H9 (cell line): ENCODE measurements at regions not wholly inside any gene's neighbourhood (a gene's known extent, or its start where the extent isn't known, plus 50 kb on each side); places are given as distances from the start of the nearest gene placed in this dataset.

Experiments
- DNase-seq: peaks from one replicate; pipeline ENCODE4 v3.0.0-alpha.2; 2017
- H2AFZ ChIP-seq: one replicate; pipeline ENCODE4 v1.6.1; 2013; ENCODE audit warnings: mild to moderate bottlenecking, low read length, control low read depth, moderate library complexity
- H2AK5ac ChIP-seq: 2 replicates; pipeline ENCODE4 v1.6.1; 2013; ENCODE audit warnings: low read length, control low read depth, mixed read lengths; ENCODE audit not compliant: insufficient read length
- H2BK120ac ChIP-seq: one replicate; pipeline ENCODE4 v1.6.1; 2013; ENCODE audit warnings: low read depth, mild to moderate bottlenecking, low read length, control low read depth, inconsistent platforms; ENCODE audit not compliant: poor library complexity, severe bottlenecking
- H2BK12ac ChIP-seq: 2 replicates; pipeline ENCODE4 v1.6.1; 2013; ENCODE audit warnings: low read length, control low read depth, mixed read lengths, low read depth; ENCODE audit not compliant: insufficient read length
- H2BK15ac ChIP-seq: 2 replicates; pipeline ENCODE4 v1.6.1; 2013; ENCODE audit warnings: low read depth, low read length, control low read depth
- H2BK20ac ChIP-seq: one replicate; pipeline ENCODE4 v1.6.1; 2013; ENCODE audit warnings: low read depth, mild to moderate bottlenecking, low read length, control low read depth, inconsistent platforms; ENCODE audit not compliant: poor library complexity, severe bottlenecking
- H2BK5ac ChIP-seq: 2 replicates; pipeline ENCODE4 v1.6.1; 2013; ENCODE audit warnings: low read length, control low read depth, mixed read lengths; ENCODE audit not compliant: insufficient read length
- H3K14ac ChIP-seq: 2 replicates; pipeline ENCODE4 v1.6.1; 2013; ENCODE audit warnings: low read length, control low read depth; ENCODE audit not compliant: insufficient read depth
- H3K18ac ChIP-seq: 2 replicates; pipeline ENCODE4 v1.6.1; 2013; ENCODE audit warnings: low read depth, mild to moderate bottlenecking, mixed read lengths, low read length, control low read depth; ENCODE audit not compliant: insufficient read length
- H3K23ac ChIP-seq: 2 replicates; pipeline ENCODE4 v1.6.1; 2013; ENCODE audit warnings: low read length, control low read depth, mixed read lengths, low read depth; ENCODE audit not compliant: insufficient read length
- H3K23me2 ChIP-seq: 2 replicates; pipeline ENCODE4 v1.6.1; 2013; ENCODE audit warnings: low read depth, mild to moderate bottlenecking, mixed read lengths, low read length, control low read depth; ENCODE audit not compliant: insufficient read length, poor library complexity, severe bottlenecking
- H3K27ac ChIP-seq: 2 replicates; pipeline ENCODE4 v1.5.1; 2013; ENCODE audit warnings: low read length, control low read depth, mixed read lengths, low read depth; ENCODE audit not compliant: insufficient read length
- H3K27me3 ChIP-seq: 2 replicates; pipeline ENCODE4 v1.6.1; 2013; ENCODE audit warnings: low read length, control low read depth, inconsistent platforms; ENCODE audit not compliant: insufficient read depth
- H3K4ac ChIP-seq: 2 replicates; pipeline ENCODE4 v1.6.1; 2013; ENCODE audit warnings: low read depth, mild to moderate bottlenecking, control low read depth, inconsistent platforms, low read length, moderate library complexity
- H3K4me1 ChIP-seq: 2 replicates; pipeline ENCODE4 v1.6.1; 2013; ENCODE audit warnings: low read length, control low read depth, inconsistent platforms; ENCODE audit not compliant: insufficient read depth
- H3K4me2 ChIP-seq: 2 replicates; pipeline ENCODE4 v1.6.1; 2013; ENCODE audit warnings: low read length, control low read depth, mixed read lengths; ENCODE audit not compliant: insufficient read length, insufficient read depth
- H3K56ac ChIP-seq: 2 replicates; pipeline ENCODE4 v1.6.1; 2013; ENCODE audit warnings: low read depth, mild to moderate bottlenecking, mixed read lengths, low read length, control low read depth; ENCODE audit not compliant: insufficient read length
- H3K79me1 ChIP-seq: 2 replicates; pipeline ENCODE4 v1.6.1; 2013; ENCODE audit warnings: low read depth, mild to moderate bottlenecking, moderate library complexity, low read length, control low read depth, inconsistent platforms; ENCODE audit not compliant: insufficient read depth, poor library complexity, severe bottlenecking
- H3K79me2 ChIP-seq: 2 replicates; pipeline ENCODE4 v1.6.1; 2013; ENCODE audit warnings: low read length, control low read depth, inconsistent platforms; ENCODE audit not compliant: insufficient read depth
- H3K9ac ChIP-seq: 2 replicates; pipeline ENCODE4 v1.6.1; 2013; ENCODE audit warnings: low read length, control low read depth, mixed read lengths; ENCODE audit not compliant: insufficient read length; ENCODE audit errors: extremely low read depth
- H3K9me3 ChIP-seq: one replicate; pipeline ENCODE4 v1.6.1; 2013; ENCODE audit warnings: low read depth, low read length, inconsistent platforms; ENCODE audit not compliant: control insufficient read depth
- H3T11ph ChIP-seq: one replicate; pipeline ENCODE4 v1.6.1; 2013; ENCODE audit warnings: mild to moderate bottlenecking, low read length, control low read depth, inconsistent platforms
- H4K20me1 ChIP-seq: one replicate; pipeline ENCODE4 v1.6.1; 2013; ENCODE audit not compliant: control insufficient read depth, insufficient read length, insufficient read depth
- H4K5ac ChIP-seq: 2 replicates; pipeline ENCODE4 v1.6.1; 2013; ENCODE audit warnings: low read depth, mild to moderate bottlenecking, mixed read lengths, low read length, control low read depth; ENCODE audit not compliant: insufficient read length
- H4K8ac ChIP-seq: replicated peaks from 2 replicates; pipeline ENCODE4 v1.6.1; 2013; ENCODE audit warnings: low read length, control low read depth, mixed read lengths, low read depth; ENCODE audit not compliant: insufficient read length
- H4K91ac ChIP-seq: 2 replicates; pipeline ENCODE4 v1.6.1; 2013; ENCODE audit warnings: low read depth, mild to moderate bottlenecking, moderate library complexity, mixed read lengths, low read length, control low read depth; ENCODE audit not compliant: insufficient read length
- H3K27ac Mint-ChIP-seq, 3 experiments: 2 replicates in 2 of 3; 3 replicates in 1 of 3; pipeline ENCODE4 v1.8.0; 2020 to 2021; ENCODE audit warnings: mixed read lengths in 3 of 3, mild to moderate bottlenecking in 1 of 3, moderate library complexity in 1 of 3
- H3K27me3 Mint-ChIP-seq: 2 replicates; pipeline ENCODE4 v1.8.0; 2021; ENCODE audit warnings: low read depth, mild to moderate bottlenecking, moderate library complexity, mixed read lengths
- H3K36me3 Mint-ChIP-seq, 3 experiments: 2 replicates in 2 of 3; 3 replicates in 1 of 3; pipeline ENCODE4 v1.8.0; 2020 to 2021; ENCODE audit warnings: low read depth in 3 of 3, mixed read lengths in 3 of 3; ENCODE audit not compliant: insufficient read depth in 1 of 3
- H3K4me1 Mint-ChIP-seq, 2 experiments: 2 replicates each; pipeline ENCODE4 v1.8.0; 2020; ENCODE audit warnings: mixed read lengths in 2 of 2
- H3K4me3 Mint-ChIP-seq, 2 experiments: 2 replicates in 1 of 2; 3 replicates in 1 of 2; pipeline ENCODE4 v1.8.0; 2020 to 2021; ENCODE audit warnings: mild to moderate bottlenecking in 2 of 2, mixed read lengths in 2 of 2, moderate library complexity in 1 of 2
- H3K9me3 Mint-ChIP-seq, 2 experiments: 2 replicates in 1 of 2; 3 replicates in 1 of 2; pipeline ENCODE4 v1.8.0; 2020; ENCODE audit warnings: mild to moderate bottlenecking in 2 of 2, mixed read lengths in 2 of 2, moderate library complexity in 1 of 2
- CTCF ChIP-seq: fragments of 200-600 bp; sonication (generic); conservative IDR thresholded peaks from 3 replicates; pipeline ENCODE4 v1.8.0; 2021; ENCODE audit warnings: antibody characterized with exemption, mild to moderate bottlenecking
- WGBS: extraction: QIAGEN DNeasy Blood & Tissue Kit; methylation state at CpG from one replicate; pipeline ENCODE4 v1.1.7; 2013; ENCODE audit warnings: missing lambda C conversion rate, low lambda C conversion rate, mixed read lengths; ENCODE audit not compliant: insufficient read length; ENCODE audit errors: extremely low coverage; 5-methylcytosine and 5-hydroxymethylcytosine counted together

GRCh38 chr3:90041995-90042394 lies 934.6 kb downstream of the EPHA3 start:
- Histone ChIP-seq H2BK20ac (no peak overlapping the region), H3K4me1 (no peaks in the 10 kb centered on the region), H4K5ac (no peak overlapping the region), H2BK15ac (no peak overlapping the region), H2AK5ac (no peak overlapping the region), H3K23ac (no peak overlapping the region), H3K9me3 (no peaks in the 10 kb centered on the region), H4K20me1 (no peaks in the 10 kb centered on the region), H2BK120ac (no peak overlapping the region), H4K8ac (no peak overlapping the region), H3T11ph (no peak overlapping the region), H3K18ac (no peak overlapping the region), H3K79me2 (no peaks in the 10 kb centered on the region), H3K4ac (no peak overlapping the region), H3K56ac (no peak overlapping the region), H3K27ac (no peak overlapping the region), H3K27me3 (no peaks in the 10 kb centered on the region), H4K91ac (no peak overlapping the region), H3K4me2 (no peak overlapping the region), H2BK5ac (no peak overlapping the region), H3K23me2 (no peaks in the 10 kb centered on the region), H3K14ac (no peak overlapping the region), H2BK12ac (no peak overlapping the region), H3K79me1 (no peaks in the 10 kb centered on the region), H2AFZ (no peak overlapping the region), H3K9ac (no peak overlapping the region)
- H3K4me3 Mint-ChIP-seq: no peak overlapping the region
- peaks cover 0 to 7% (median 3%) of the 10 kb centered on the region in 3 experiments; a peak in 2 of 7 replicates for H3K36me3 Mint-ChIP-seq
- TF ChIP-seq CTCF: no peak
- peaks cover 0 to 2% of the 10 kb centered on the region in 2 experiments; a peak in 1 of 5 replicates for H3K9me3 Mint-ChIP-seq
- H3K27ac Mint-ChIP-seq: no peak overlapping the region
- peaks cover 16 to 24% of the 10 kb centered on the region in 2 experiments for H3K4me1 Mint-ChIP-seq
- WGBS: no CpG with 5 or more reads among the region's 2 CpGs
- no peaks in the 10 kb centered on the region for H3K27me3 Mint-ChIP-seq
- no peak for DNase-seq
